Karpas-422 (cell line): ENCODE measurements at regions not wholly inside any gene's neighbourhood (a gene's known extent, or its start where the extent isn't known, plus 50 kb on each side); places are given as distances from the start of the nearest gene placed in this dataset.

Source experiments
- DNase-seq: peaks from one replicate; pipeline ENCODE4 v3.0.0-alpha.2; 2015
- H2AFZ ChIP-seq: fragments of 200-600 bp; sonication (generic); 2 replicates; pipeline ENCODE4 v1.6.1; 2014; ENCODE audit warnings: antibody characterized with exemption, low read length, mixed read lengths
- H3K27ac ChIP-seq: fragments of 200-600 bp; sonication (generic); 2 replicates; pipeline ENCODE4 v1.5.1; 2014; ENCODE audit warnings: mild to moderate bottlenecking, low read length, moderate library complexity
- H3K27me3 ChIP-seq: fragments of 200-600 bp; sonication (generic); 2 replicates; pipeline ENCODE4 v1.6.1; 2014; ENCODE audit warnings: low read length, mixed read lengths
- H3K36me3 ChIP-seq: fragments of 200-600 bp; sonication (generic); 2 replicates; pipeline ENCODE4 v1.6.1; 2014; ENCODE audit warnings: low read length, mixed read lengths; ENCODE audit not compliant: insufficient read depth
- H3K4me1 ChIP-seq: fragments of 200-600 bp; sonication (generic); 2 replicates; pipeline ENCODE4 v1.6.1; 2014; ENCODE audit warnings: mild to moderate bottlenecking, low read length, mixed read lengths
- H3K4me2 ChIP-seq: fragments of 200-600 bp; sonication (generic); 2 replicates; pipeline ENCODE4 v1.6.1; 2014; ENCODE audit warnings: low read length, low read depth, mild to moderate bottlenecking; ENCODE audit not compliant: poor library complexity, severe bottlenecking
- H3K4me3 ChIP-seq: fragments of 200-600 bp; sonication (generic); 2 replicates; pipeline ENCODE4 v1.5.1; 2014; ENCODE audit warnings: mild to moderate bottlenecking, antibody characterized with exemption, low read length, mixed read lengths
- H3K79me2 ChIP-seq: fragments of 200-600 bp; sonication (generic); 2 replicates; pipeline ENCODE4 v1.6.1; 2014; ENCODE audit warnings: mild to moderate bottlenecking, low read length, mixed read lengths
- H3K9ac ChIP-seq: fragments of 200-600 bp; sonication (generic); 2 replicates; pipeline ENCODE4 v1.6.0; 2014; ENCODE audit warnings: low read length
- H3K9me2 ChIP-seq: fragments of 200-600 bp; sonication (generic), shearing (Covaris generic); replicated peaks from 2 replicates; pipeline ENCODE4 v1.6.0; 2014; ENCODE audit warnings: mild to moderate bottlenecking, low read length, moderate library complexity; ENCODE audit not compliant: insufficient read depth
- H3K9me3 ChIP-seq: fragments of 300-700, 200-600 bp; sonication (generic); 2 replicates; pipeline ENCODE4 v1.6.1; 2014; ENCODE audit warnings: low read length, mixed read lengths
- H4K20me1 ChIP-seq: fragments of 200-600 bp; sonication (generic); 2 replicates; pipeline ENCODE4 v1.6.1; 2014; ENCODE audit warnings: mild to moderate bottlenecking, antibody characterized with exemption, low read length, low read depth; ENCODE audit not compliant: insufficient read depth

- no peaks in the 10 kb centered on the region for H4K20me1 ChIP-seq
- no peak overlapping the region for H3K9ac ChIP-seq
- no peak overlapping the region for H2AFZ ChIP-seq
Measured at GRCh38 chr3:23052208-23052607, 150.9 kb upstream of the UBE2E2 start.

GRCh38 chr3:23052620-23053019 is 150.5 kb upstream of the UBE2E2 start:
- Histone ChIP-seq H2AFZ (no peak overlapping the region), H3K9me3 (no peaks in the 10 kb centered on the region), H3K4me3 (no peak overlapping the region), H3K79me2 (no peaks in the 10 kb centered on the region), H3K9me2 (no peaks in the 10 kb centered on the region), H3K27me3 (no peaks in the 10 kb centered on the region), H3K4me2 (no peak overlapping the region), H3K27ac (no peak overlapping the region), H3K36me3 (no peaks in the 10 kb centered on the region), H3K9ac (no peak overlapping the region), H4K20me1 (no peaks in the 10 kb centered on the region), H3K4me1 (no peaks in the 10 kb centered on the region)
- DNase-seq = no peak

More at GRCh38 chr3:23052208-23052607, 150.9 kb upstream of the UBE2E2 start:
- H3K9me3 ChIP-seq = no peaks in the 10 kb centered on the region
- H3K27me3 ChIP-seq = no peaks in the 10 kb centered on the region
- no peaks in the 10 kb centered on the region for H3K79me2 ChIP-seq
- H3K36me3 ChIP-seq = no peaks in the 10 kb centered on the region
- no peak for DNase-seq
- no peaks in the 10 kb centered on the region for H3K4me1 ChIP-seq
- H3K9me2 ChIP-seq = no peaks in the 10 kb centered on the region
- no peak overlapping the region for H3K27ac ChIP-seq
- no peak overlapping the region for H3K4me3 ChIP-seq
- H3K4me2 ChIP-seq = no peak overlapping the region

DNA sequence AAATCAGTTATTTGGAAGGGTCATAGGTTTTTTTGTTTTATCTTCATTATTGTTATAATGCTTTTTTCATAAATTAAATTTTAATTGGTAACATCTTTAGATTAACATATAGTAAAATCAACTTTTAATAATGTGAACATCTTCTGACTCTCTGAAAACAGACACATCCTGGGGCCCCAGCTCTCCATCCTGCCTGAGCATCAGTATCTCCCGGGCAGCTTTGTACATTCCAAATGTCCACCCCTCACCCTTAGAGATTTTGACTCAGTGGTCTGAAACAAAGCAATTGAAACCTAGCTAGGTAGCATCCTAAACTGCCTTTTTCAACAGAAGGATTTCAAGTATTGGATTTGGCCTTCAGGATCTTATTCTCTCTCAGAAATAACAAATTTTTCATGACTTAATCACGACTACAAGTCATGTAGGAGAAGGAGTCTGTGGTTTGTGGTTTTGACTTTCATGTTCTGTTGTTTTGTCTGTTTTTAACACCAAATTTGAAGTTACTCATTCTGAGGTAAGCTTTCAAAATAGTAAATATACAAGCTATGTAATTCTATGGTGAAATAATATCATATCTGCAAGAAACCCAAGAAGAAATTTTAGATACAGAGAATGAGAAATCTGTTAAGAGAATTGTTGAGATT is 147.3 kb upstream of the UBE2E2 start:
- no peaks in the 10 kb centered on the region for H3K79me2 ChIP-seq
- no peak overlapping the region for H3K27ac ChIP-seq
- H3K9ac ChIP-seq = no peak overlapping the region
- no peaks in the 10 kb centered on the region for H3K9me3 ChIP-seq
- no peaks in the 10 kb centered on the region for H3K27me3 ChIP-seq
- no peak overlapping the region for H3K4me3 ChIP-seq
- no peak overlapping the region for H2AFZ ChIP-seq
- no peaks in the 10 kb centered on the region for H4K20me1 ChIP-seq
- no peak overlapping the region for H3K4me2 ChIP-seq
- no peaks in the 10 kb centered on the region for H3K4me1 ChIP-seq
- no peak for DNase-seq
- no peaks in the 10 kb centered on the region for H3K36me3 ChIP-seq
- H3K9me2 ChIP-seq = no peaks in the 10 kb centered on the region

- H3K4me3 ChIP-seq = no peak overlapping the region
- H3K27me3 ChIP-seq = no peaks in the 10 kb centered on the region
- H3K9ac ChIP-seq = no peak overlapping the region
- no peaks in the 10 kb centered on the region for H3K9me3 ChIP-seq
- H3K79me2 ChIP-seq = no peaks in the 10 kb centered on the region
- no peak overlapping the region for H2AFZ ChIP-seq
- DNase-seq = no peak
- H3K27ac ChIP-seq = no peak overlapping the region
- H3K4me2 ChIP-seq = no peak overlapping the region
- H3K36me3 ChIP-seq = no peaks in the 10 kb centered on the region
- H3K9me2 ChIP-seq = no peaks in the 10 kb centered on the region
- no peaks in the 10 kb centered on the region for H3K4me1 ChIP-seq
- H4K20me1 ChIP-seq = no peaks in the 10 kb centered on the region
Measured at GRCh38 chr3:23062582-23062981, 140.5 kb upstream of the UBE2E2 start.

GRCh38 chr3:23062982-23063381 is 140.1 kb upstream of the UBE2E2 start:
- no peak overlapping the region for H3K9ac ChIP-seq
- no peak overlapping the region for H2AFZ ChIP-seq

DNA sequence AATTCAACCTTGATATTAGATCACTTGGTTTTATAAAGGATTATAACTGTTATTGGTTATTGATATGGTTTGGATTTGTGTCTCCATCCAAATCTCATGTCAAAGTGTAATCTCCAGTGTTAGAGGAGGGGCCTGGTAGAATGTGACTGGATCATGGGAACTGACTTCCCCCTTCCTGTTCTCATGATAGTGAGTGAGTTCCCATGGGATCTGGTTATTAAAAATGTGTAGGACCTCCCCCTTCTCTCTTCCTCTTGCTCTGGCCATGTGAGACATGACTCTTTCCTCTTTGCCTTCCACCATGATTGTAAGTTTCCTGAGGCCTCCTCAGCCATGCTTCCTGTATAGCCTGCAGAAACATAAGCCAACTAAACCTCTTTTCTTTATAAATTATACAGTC is 136.0 kb upstream of the UBE2E2 start:
- Histone ChIP-seq H2AFZ (no peak overlapping the region), H3K27ac (no peak overlapping the region), H4K20me1 (no peaks in the 10 kb centered on the region), H3K27me3 (no peaks in the 10 kb centered on the region), H3K9me2 (no peaks in the 10 kb centered on the region), H3K4me3 (no peak overlapping the region), H3K4me2 (no peak overlapping the region), H3K36me3 (no peaks in the 10 kb centered on the region), H3K9ac (no peak overlapping the region), H3K9me3 (no peaks in the 10 kb centered on the region), H3K79me2 (no peaks in the 10 kb centered on the region), H3K4me1 (no peaks in the 10 kb centered on the region)
- DNase-seq = no peak

More at GRCh38 chr3:23062982-23063381, 140.1 kb upstream of the UBE2E2 start:
- Histone ChIP-seq H3K27ac (no peak overlapping the region), H3K27me3 (no peaks in the 10 kb centered on the region), H3K4me1 (no peaks in the 10 kb centered on the region), H3K36me3 (no peaks in the 10 kb centered on the region), H3K9me2 (no peaks in the 10 kb centered on the region), H3K9me3 (no peaks in the 10 kb centered on the region), H4K20me1 (no peaks in the 10 kb centered on the region), H3K4me2 (no peak overlapping the region), H3K4me3 (no peak overlapping the region), H3K79me2 (no peaks in the 10 kb centered on the region)
- DNase-seq = no peak

DNA sequence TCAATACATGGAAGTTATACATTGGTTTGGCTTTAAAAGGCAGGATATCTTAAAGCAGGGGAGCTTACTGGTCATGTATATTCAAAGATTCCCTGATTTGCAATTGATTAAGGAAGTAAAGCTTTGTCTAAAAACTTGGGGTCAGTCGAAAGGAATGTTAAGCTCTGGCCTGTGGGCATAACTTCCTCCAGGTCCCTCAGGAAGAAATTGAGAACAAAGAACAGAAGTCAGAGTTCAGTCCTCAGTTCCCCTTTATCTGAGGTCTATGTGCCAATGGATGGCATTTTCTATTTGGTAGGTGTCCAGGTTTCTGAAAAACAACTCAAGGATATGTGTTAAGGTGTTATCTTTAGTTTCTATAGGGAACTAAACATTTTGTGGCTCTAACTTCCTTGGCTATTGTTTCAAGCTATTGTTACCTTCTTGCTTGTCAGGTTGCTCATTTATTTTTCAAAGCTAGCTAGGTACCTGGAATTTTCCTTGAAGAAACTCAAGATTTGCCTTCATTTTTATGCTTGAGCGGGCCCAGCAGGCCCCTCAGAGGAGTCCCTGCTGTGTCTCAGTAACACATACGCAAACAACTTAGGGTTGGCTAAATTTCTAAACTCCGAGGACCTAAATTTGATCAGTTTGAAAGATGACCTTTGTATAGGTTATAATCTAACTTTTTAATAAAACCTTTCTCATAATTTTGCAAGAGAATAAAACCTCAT is 135.0 kb upstream of the UBE2E2 start:
- Histone ChIP-seq H3K27ac (no peak overlapping the region), H3K9me2 (no peaks in the 10 kb centered on the region), H3K36me3 (no peaks in the 10 kb centered on the region), H3K9ac (no peak overlapping the region), H3K4me2 (no peak overlapping the region), H3K4me1 (no peaks in the 10 kb centered on the region), H3K9me3 (no peaks in the 10 kb centered on the region), H3K27me3 (no peaks in the 10 kb centered on the region), H4K20me1 (no peaks in the 10 kb centered on the region), H2AFZ (no peak overlapping the region), H3K4me3 (no peak overlapping the region), H3K79me2 (no peaks in the 10 kb centered on the region)
- no peak for DNase-seq

- H3K4me3 ChIP-seq = no peak overlapping the region
- no peak for DNase-seq
- no peak overlapping the region for H3K4me2 ChIP-seq
- H4K20me1 ChIP-seq = no peaks in the 10 kb centered on the region
- H3K9me3 ChIP-seq = no peaks in the 10 kb centered on the region
- H3K27me3 ChIP-seq = no peaks in the 10 kb centered on the region
- no peaks in the 10 kb centered on the region for H3K79me2 ChIP-seq
- no peaks in the 10 kb centered on the region for H3K36me3 ChIP-seq
- H3K9ac ChIP-seq = no peak overlapping the region
- no peaks in the 10 kb centered on the region for H3K4me1 ChIP-seq
- H3K9me2 ChIP-seq = no peaks in the 10 kb centered on the region
- H3K27ac ChIP-seq = no peak overlapping the region
- no peak overlapping the region for H2AFZ ChIP-seq
Measured at GRCh38 chr3:23071296-23071695, 131.8 kb upstream of the UBE2E2 start.
